ENCODE measurements at regions not wholly inside any gene's neighbourhood (a gene's known extent, or its start where the extent isn't known, plus 50 kb on each side); places are given as distances from the start of the nearest gene placed in this dataset.
"Not testable (repeated sequence)": the region's sequence is repeated elsewhere in the genome, so short reads cannot be mapped to it uniquely, and the experiment has no call there.

GRCh38 chr5:68115584-68115983, 100.0 kb upstream of the PIK3R1 start:
- DNase-seq (ENCODE audit: low read depth, low spot score): no peak

- peak; percentile 61 for DNase-seq (ENCODE audit: low read depth, low spot score)
Observed at GRCh38 chr5:68114378-68115040, 101.0 kb upstream of the PIK3R1 start.

GRCh38 chr5:68112658-68113057, 102.9 kb upstream of the PIK3R1 start:
- DNase-seq (ENCODE audit: low read depth, low spot score): no peak

GRCh38 chr5:68110894-68111293, 104.7 kb upstream of the PIK3R1 start:
- no peak for DNase-seq (ENCODE audit: low read depth, low spot score)

GRCh38 chr5:68110264-68110663, 105.3 kb upstream of the PIK3R1 start:
- no peak for DNase-seq (ENCODE audit: low read depth, low spot score)

GRCh38 chr5:68104217-68104616, 111.3 kb upstream of the PIK3R1 start:
- not testable (repeated sequence) for DNase-seq (ENCODE audit: low read depth, low spot score)

- DNase-seq (ENCODE audit: low read depth, low spot score): not testable (repeated sequence)
Observed at GRCh38 chr5:68103297-68103696, 112.3 kb upstream of the PIK3R1 start.

- no peak for DNase-seq (ENCODE audit: low read depth, low spot score)
Observed at GRCh38 chr5:68099327-68099726, 116.2 kb upstream of the PIK3R1 start.

- no peak for DNase-seq (ENCODE audit: low read depth, low spot score)
Observed at GRCh38 chr5:68093455-68094159, 121.9 kb upstream of the PIK3R1 start.

GRCh38 chr5:68088302-68088701, 127.3 kb upstream of the PIK3R1 start:
- DNase-seq (ENCODE audit: low read depth, low spot score): peak; percentile 44

GRCh38 chr5:68087866-68088265, 127.7 kb upstream of the PIK3R1 start:
- DNase-seq (ENCODE audit: low read depth, low spot score): peak; percentile 62

- peak; percentile 69 for DNase-seq (ENCODE audit: low read depth, low spot score)
Observed at GRCh38 chr5:68086857-68087256, 128.7 kb upstream of the PIK3R1 start.

- DNase-seq (ENCODE audit: low read depth, low spot score): no peak
Observed at GRCh38 chr5:68086439-68086838, 129.1 kb upstream of the PIK3R1 start.

- DNase-seq (ENCODE audit: low read depth, low spot score): no peak
Observed at GRCh38 chr5:68084396-68084795, 131.2 kb upstream of the PIK3R1 start.

GRCh38 chr5:68080282-68081050, 135.1 kb upstream of the PIK3R1 start:
- no peak for DNase-seq (ENCODE audit: low read depth, low spot score)

GRCh38 chr5:68077349-68077894, 138.1 kb upstream of the PIK3R1 start:
- no peak for DNase-seq (ENCODE audit: low read depth, low spot score)

- no peak for DNase-seq (ENCODE audit: low read depth, low spot score)
Observed at GRCh38 chr5:68074633-68075032, 140.9 kb upstream of the PIK3R1 start.

GRCh38 chr5:68074048-68074632, 141.4 kb upstream of the PIK3R1 start:
- DNase-seq (ENCODE audit: low read depth, low spot score): no peak

GRCh38 chr5:68071736-68072135, 143.8 kb upstream of the PIK3R1 start:
- DNase-seq (ENCODE audit: low read depth, low spot score): no peak

- no peak for DNase-seq (ENCODE audit: low read depth, low spot score)
Observed at GRCh38 chr5:68071282-68071632, 144.3 kb upstream of the PIK3R1 start.

- DNase-seq (ENCODE audit: low read depth, low spot score): no peak
Observed at GRCh38 chr5:68070591-68071281, 144.8 kb upstream of the PIK3R1 start.
